Stimulated activated CD8-positive, alpha-beta memory T cell treated with anti-CD3 and anti-CD28 coated beads, Interleukin-4, amount 100 ng/mL, for 24 hours (primary cell): ENCODE measurements at regions not wholly inside any gene's neighbourhood (a gene's known extent, or its start where the extent isn't known, plus 50 kb on each side); places are given as distances from the start of the nearest gene placed in this dataset.

Source experiments
- DNase-seq: peaks from one replicate; pipeline ENCODE4 v3.0.0-alpha.2; 2020; ENCODE audit warnings: low read depth

DNA sequence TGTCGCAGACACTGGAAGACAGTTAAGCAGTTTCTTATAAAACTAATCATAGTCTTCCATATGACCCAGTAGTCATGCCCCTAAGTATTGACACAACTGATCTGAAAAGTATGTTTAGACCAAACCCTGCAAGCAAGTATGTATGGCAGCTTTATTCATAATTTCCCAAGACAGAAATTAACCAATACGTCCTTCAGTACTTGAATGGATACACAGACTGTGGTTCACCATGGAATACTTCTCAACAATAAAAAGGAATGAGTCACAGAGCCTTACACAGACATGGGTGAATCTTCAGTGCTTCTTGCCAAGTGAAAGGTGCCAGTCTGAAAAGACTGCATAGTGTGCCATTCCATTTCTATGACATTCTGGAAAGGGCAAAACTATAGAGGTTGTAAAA is 50.2 kb upstream of the AKR1E2 start:
- DNase-seq = no peak

DNA sequence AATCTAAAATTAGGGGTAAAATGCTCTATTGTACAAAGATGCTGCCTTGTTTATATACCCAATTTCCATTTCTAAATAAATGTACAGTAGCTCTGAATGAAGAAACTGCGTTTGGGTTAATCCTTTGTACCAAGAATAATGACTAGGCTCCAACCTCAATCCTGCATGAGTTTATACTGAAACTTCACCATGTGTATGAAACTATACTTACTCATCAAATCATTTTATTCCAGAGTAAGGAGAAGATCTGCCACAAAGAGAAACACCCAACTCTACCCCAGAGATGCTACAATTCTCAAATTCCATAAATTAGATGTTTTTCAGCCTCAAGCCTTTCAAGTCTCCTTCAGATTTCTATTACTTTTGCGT is 53.8 kb upstream of the AKR1E2 start:
- no peak for DNase-seq

DNA sequence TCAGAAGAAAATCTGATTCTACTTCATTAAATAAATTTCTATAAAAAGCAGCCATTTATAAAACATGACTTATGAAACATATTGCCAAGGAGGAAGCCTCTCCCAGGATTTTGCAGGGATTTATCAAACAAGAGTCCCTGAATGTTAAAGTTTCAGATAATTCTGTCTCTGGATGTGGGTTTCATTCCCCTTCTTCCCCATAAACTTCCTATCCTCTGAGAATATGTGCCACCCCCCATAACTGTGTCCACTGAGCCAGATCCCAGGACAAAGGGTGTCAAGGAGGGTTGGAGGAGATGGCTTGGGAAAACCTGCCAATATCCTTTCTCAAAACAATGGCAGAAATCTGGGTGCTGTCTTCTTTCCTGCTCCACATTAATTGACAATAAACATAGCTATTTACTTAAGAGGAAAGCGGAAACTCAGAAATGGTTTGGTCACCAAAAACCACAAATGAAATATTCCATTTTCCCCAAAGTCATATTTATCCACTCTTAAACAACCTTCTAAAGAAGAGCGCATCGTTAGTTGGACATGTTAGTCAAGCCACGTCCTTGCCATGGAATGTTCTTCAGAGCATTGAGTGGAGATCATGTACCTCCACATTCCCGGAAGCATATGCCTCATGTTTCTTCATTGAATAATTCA is 54.3 kb upstream of the AKR1E2 start:
- DNase-seq = no peak

DNA sequence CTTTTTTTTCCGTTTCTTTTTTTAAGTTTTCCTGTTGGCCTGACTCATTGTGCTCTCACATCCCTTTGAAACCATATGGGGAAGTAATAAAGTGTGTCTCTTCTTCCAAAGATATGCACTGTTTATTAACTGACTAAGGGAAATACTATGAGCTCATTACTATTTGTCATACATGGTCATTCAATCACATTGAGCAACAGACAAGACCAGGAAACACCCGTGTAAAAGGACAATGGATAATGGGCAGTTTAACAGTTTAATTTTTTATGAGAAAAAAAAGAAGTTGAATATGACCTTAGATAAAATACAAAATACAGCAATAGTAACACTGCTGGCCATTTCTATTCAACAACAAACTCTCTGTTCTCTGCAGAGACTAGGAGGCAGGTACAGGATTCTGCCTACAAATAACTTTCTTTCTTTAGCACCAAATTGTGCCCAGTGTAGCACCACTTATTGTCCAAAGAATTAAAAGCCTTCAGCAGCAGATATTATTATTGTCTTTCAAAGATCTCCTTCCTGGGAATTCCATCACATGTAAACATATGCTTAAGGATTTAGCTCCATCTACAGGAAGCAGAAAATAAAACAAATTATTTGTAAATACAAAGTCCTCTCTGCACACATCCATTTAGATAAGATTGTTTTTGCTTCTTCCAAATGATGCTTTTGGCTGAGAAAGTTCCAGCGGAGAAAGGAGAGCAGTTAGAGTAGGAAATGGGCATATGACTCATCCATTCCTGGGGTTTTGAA is 55.0 kb upstream of the AKR1E2 start:
- no peak for DNase-seq

DNA sequence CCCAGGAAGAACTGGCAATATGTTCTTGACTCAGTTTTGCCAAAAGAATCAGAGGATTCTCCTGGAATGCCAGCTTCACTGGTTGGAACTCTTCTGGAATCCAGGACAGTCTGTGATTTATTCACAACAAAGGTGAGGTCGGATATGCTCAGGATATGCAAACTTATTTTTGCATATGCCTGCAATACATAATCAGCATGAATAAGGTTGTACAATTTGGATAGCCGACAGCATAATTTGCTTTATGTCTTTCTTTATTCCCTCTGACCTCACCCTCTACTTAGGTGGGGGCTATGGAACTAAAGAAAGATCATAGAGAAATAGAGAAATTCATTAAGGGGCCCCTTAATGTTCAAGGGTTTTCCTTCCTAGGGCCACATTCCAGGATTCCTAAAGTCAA is 57.6 kb upstream of the AKR1E2 start:
- no peak for DNase-seq

DNA sequence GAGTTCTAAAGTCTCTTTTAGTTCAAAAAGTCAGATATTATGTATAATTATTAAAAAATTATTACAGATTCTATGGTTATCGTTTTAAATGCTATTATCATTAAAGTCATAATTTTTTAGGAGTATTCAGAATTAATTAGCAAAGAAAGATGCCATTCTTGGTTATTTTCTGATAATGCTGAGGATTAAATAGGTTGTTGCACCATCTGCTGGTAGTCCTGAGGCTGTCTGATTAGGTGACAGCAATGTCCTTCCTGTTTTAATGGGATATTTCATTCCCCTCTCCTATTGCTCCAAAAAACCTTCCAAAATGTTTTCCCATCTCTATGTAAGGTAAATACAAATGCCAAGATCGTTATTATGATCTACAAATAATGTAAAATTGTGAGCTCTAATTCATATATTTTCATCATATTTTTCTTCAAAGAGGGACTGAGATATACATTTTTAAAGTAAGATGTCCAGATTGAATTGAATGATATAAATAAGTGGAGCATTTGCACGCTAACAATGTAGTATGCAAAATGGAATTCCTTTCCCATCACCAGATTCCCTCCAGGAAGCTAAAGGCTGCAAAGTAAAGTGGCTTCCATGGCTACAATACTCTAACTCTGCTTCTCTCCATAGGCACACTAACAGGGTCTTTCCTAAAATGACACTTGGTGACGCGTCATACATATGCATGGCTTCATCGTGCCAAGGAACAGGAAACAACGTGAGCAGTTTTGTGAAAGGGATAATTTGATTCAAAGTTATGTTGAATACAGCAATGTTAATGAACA is 58.8 kb upstream of the AKR1E2 start:
- no peak for DNase-seq

DNA sequence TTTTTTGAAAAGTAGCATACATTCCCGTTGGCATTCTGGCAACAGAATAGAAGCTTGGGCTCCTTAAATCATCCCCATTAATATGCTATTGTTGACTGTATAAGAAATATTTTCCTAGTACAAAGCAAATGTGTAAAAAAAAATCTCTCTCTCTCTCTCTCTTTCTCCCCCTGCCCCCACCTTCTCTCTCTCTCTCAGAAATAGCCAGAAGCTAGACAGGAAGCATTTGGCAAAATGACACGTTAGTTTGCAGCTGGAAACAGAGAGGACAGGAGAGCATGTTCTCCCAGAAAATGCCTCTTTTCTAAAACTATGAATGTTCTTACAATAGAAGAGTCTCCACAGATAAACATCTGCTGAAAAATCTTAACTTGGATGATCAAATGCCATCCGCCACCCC is 59.6 kb upstream of the AKR1E2 start:
- no peak for DNase-seq

DNA sequence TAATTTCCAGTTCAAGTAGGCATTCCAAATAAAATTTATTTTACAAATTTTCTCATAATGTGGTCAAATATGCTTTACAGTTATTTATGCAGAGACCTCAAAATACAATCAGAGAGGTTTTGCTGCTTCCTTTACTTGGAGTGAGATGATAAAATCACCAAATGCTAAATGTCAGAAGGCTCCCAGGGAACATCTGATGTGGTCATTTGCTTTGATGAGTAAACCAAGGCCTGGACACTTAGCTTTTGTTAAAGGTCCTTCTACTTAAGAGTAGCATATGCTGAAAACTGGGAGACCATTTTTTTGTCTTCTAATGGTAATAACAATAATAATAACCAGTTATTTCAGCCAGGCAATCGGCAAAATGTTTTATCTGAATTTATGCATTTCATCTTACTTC is 60.6 kb upstream of the AKR1E2 start:
- no peak for DNase-seq

DNA sequence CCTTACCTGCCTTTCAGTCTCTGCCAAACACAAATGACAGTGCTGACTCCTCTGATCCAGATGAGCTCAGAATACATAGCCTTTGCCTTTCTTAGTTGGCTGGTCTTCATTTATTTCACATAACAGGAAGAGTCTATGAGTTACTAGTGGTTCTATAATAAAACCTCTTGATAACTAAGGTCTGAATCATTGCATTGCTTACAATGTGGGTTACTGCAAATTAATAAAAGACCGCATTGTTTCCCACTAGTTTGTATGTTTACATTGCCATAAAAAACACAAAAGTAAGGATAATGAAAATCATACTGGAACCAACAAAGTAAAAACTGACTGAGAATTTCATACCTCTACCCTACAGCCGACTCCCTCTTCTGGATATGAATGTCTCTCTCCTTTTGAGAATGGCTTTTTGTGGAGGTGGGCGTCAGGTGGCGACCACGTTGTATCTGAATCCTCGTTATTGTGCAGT is 62.0 kb upstream of the AKR1E2 start:
- DNase-seq = no peak

DNA sequence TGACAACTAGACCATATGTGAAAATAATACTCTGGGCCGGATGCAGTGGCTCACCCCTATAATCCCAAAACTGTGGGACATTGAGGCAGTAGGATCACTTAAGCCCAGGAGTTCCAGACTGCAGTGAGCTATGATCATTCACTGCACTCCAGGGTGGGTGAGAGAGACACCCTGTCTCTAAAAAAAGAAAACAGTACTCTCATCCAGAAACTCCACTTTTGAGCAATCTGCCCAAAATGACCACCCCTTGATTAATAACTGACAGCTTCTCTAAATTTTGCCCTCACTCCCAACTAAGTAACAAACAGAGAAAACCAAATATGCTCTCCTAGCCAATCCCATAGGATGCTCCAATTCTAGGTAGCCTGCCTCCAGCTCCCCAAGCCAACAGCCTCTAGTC is 62.5 kb upstream of the AKR1E2 start:
- DNase-seq = no peak

DNA sequence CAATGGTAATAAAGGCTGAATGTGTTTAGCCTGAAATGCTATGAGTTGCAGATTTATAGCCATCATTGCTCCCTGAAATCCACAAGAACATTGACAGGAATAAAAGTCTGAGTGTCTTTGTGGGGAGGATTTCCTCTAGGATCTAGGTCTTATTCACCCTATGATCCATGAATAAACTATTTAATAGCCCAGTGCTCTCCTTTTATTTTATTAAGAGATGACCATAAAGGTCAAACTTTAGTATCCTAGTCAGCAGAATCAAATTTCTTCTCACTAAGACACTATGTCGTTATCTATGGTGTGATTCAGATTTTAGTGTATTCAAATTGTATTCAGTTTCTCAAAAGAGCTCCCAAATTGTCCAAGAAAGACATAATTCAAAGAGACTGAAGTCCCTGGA is 67.8 kb upstream of the AKR1E2 start:
- no peak for DNase-seq

DNA sequence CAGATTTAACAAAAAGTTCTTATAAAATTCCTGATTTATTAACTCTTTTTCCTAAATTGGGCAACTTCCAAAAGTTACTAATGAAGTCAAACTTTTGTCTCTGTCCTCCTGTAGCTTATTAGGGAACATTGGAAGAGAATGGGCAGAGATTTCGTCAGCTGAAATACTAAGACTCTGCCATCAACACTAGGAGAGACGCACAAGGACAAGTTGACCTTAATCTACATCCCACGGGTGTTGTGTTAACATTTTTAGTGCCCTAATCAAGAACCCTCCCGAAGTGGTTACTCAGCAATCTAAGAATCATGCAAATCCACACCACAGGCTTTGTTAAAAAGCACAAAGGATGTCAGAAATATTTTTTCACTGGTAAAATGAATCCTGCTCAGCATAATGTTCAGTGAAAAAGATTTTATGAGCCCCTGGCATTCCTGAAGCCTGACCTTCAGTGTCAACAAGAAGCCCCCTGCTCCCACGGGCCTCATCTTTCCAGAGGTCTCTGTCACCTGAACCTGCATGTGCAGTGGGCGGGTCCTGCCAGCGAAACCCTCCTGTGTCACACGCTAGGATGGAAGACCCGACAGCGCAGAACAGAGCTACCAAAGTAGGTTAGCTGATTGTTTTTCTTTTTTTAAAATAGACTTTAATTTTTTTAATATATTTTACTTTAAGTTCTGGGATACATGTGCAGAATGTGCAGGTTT is 70.6 kb upstream of the AKR1E2 start:
- DNase-seq = no peak

DNA sequence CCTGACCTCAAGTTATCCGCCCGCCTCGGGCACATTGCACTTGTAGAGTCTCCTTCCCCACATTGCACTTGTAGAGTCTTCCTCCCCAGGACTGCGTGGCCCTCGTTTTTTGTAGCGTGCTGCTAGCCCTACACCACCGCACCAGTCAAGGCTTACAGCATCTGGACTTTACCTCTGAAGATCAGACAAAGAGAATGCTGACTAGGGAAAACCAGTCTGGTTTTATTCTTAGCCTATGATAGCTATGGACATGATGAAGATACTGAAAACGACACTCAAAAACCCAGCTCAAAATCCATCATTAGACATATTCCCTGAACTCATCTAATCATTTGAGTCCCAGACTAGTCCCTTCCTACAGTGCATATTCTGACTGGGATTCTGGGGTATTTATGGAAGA is 71.9 kb upstream of the AKR1E2 start:
- no peak for DNase-seq

DNA sequence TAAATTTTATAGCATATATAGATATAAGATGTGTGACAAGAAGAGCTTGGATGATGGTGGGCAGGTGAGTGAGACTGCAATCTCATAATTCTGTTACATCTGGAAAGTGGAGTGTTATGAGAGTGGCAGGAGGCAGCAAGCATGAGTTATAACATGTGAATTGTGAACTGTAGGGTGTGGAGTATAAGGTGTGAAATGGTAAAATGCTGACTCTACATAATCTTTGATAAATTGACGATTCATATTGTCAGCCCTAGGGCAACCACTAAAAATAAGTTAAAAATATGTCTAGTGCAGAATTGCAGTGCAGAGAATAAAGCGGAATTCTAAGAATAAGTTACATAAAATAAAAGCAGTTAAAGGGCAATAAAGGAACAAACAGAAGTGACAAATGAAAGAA is 74.8 kb upstream of the AKR1E2 start:
- DNase-seq = no peak

DNA sequence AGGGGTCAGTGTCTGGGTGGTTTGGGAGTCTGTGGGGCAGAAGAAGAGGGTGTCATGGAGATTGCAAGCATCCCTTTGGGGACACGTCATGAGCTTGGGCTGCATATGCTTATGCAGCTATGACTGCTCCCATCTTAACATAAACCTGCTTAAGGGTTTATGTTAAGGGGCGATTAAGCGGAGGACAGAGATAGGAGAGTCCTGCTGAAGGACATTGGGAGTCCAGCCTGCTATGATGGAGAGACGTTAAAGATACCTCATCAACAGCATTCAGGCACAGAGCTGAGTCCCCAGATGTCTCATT is 76.8 kb upstream of the AKR1E2 start:
- no peak for DNase-seq

DNA sequence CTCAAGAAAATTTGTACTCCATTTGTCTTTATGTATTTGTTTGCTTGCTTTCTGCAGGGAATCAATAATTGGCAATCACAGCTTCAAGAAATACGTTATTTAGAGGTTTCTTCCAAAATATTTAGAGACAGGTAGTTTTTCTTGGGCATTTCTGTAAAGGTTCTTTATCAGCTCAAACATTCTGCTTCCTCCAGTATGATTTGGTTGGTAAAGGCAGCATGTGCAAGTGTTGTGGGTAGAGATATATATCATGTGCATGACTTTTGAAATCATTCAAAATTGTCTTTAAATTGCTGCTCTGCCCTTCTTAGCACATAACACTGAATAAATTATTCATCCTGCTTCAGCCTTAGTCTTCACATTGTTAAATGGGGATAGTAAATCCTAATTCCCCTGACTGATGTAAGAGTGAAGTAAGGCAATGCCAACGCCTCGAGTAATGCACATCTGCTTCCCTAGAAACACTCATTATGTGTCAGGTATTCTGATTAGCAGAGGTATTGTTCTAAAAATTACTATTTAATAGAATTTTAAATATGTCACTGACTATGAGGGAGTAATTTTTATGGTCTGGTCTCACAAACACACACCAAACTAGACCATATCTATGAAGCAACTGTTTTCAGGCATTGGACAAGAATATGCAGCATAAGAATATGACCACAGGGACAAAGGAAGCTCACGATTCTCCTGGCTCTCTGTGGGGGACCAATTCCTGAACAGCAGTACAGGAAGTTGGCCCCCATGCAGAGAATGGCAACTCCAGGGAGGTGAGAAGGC is 77.3 kb upstream of the AKR1E2 start:
- no peak for DNase-seq

DNA sequence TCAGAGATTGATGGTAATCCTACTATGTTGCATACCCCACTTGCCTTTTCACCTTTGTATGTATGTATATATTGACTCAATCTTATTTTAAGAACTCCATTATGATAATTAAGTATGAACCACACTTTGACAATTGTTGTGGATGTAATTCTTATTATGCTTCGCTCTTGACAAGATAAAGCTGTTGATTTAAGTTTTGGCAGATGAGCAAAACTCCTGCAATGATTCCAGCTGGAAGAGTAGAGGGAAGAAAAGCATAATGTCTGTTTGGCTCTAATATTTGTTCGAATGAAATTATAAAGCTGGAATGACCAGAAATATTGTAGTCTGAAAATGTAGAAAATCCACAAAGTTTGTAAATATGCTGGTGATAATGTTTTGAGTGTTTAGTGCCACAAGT is 83.8 kb upstream of the AKR1E2 start:
- DNase-seq = no peak

DNA sequence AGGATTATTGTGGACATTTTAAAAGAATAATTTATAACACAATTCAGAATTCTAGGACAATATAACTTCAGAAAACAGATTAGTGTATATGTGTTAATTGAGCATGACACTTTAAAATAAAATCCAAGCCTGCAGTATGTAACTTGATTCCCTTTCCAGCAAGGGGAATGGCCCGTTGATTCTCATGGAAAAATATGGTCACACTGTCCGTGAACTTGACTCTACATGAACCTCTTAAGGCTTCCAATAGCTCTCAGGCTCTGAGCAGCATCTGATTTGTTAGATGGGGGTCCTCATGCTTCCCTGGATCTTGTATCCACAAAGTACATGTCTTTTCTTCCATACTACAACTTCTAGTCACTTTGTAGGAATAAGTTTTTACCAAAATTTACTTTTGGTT is 85.5 kb upstream of the AKR1E2 start:
- no peak for DNase-seq

DNA sequence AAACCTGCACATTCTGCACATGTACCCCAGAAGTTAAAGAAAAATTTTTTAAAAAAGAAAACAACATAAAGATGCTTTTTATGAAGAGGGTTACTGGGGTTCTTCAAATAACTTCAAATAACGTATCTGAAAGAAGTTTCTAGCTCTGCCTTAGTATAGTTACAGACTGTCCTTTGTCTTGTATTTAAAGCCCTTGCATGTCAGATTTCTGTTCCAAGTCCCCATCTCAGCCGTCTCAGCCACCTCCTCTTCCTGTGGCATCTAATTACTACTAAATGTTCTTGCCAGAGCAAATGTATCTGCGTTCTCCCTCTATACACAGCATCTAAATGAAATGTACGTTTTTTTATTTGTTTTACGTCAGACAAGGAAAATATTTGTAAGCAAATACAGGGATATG is 89.4 kb upstream of the AKR1E2 start:
- DNase-seq = no peak

DNA sequence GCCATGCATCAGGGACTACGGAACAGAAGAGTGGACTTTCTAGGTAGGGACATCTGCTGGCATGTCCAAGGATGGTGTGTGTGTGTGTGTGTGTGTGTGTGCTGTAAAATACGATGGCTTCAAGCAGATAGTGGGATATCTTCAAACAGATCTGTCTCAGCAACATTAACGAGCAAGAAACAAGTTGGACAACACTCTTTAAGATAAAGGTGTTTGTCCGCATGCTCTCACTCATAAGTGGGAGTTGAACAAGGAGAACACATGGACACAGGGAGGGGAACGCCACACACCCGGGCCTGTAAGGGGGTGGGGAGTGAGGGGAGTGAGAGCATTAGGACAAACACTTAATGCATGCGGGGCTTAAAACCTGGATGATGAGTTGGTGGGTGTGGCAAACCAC is 89.8 kb upstream of the AKR1E2 start:
- no peak for DNase-seq

DNA sequence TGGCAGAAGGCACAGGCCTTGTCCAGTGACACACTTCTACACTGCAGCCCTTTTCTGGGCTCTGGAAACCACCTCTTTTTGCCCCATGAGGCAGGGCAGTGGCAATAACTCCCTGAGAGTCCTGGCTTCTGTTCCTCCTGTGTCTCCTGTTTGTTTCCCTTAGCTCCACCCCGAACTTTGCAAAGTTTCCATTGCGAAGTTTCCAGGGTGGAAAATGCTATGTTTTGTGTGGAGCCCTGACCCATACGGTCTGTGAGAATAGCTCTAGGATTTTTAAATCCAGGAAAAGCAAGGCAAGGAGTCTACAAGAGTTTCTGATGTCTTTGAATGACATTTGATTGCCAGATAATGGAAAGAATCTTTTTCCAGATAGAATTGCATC is 92.2 kb upstream of the AKR1E2 start:
- DNase-seq = no peak
